ENCODE measurements at regions not wholly inside any gene's neighbourhood (a gene's known extent, or its start where the extent isn't known, plus 50 kb on each side); places are given as distances from the start of the nearest gene placed in this dataset.
A peak's percentile ranks its signal among the peaks of the same experiment; 100 is the strongest.

DNA sequence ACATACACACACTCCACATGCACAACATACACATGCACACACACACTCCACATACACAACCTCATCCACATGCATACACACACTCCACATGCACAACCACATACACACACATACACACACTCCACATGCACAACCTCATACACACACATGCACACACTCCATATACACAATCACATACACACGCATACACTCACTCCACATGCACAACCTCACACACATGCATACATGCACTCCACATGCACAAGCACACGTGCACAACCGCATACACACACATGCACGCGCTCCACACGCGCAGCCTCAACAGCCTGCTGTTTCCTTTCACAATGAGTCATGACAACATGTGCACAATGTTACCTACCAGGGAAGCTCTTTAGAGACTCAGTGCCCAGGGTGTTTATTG lies 61.2 kb upstream of the TMEM132C start:
- intact Hi-C loops (cut with micrococcal nuclease), result no loop called here
- H3K4me3 Mint-ChIP-seq, result no peak overlapping the region
- Histone ChIP-seq H3K36me3 (ENCODE audit: control insufficient read depth, insufficient read depth, low read length) (no peaks in the 10 kb centered on the region), H3K9me3 (ENCODE audit: control insufficient read depth, insufficient read depth, low read length) (peaks cover 3% of the 10 kb centered on the region), H3K4me3 (ENCODE audit: low read length) (no peak overlapping the region), H3K27ac (ENCODE audit: low read length) (no peak overlapping the region), H3K27me3 (ENCODE audit: control insufficient read depth, insufficient read depth, low read length) (no peaks in the 10 kb centered on the region), H3K4me1 (ENCODE audit: control insufficient read depth, insufficient read depth, low read length) (no peaks in the 10 kb centered on the region)
- 97% methylated on average over 7 of the region's 7 CpGs for WGBS (ENCODE audit: insufficient coverage)
- no peaks in the 10 kb centered on the region for H3K36me3 Mint-ChIP-seq
- TF ChIP-seq, protein P1, sequence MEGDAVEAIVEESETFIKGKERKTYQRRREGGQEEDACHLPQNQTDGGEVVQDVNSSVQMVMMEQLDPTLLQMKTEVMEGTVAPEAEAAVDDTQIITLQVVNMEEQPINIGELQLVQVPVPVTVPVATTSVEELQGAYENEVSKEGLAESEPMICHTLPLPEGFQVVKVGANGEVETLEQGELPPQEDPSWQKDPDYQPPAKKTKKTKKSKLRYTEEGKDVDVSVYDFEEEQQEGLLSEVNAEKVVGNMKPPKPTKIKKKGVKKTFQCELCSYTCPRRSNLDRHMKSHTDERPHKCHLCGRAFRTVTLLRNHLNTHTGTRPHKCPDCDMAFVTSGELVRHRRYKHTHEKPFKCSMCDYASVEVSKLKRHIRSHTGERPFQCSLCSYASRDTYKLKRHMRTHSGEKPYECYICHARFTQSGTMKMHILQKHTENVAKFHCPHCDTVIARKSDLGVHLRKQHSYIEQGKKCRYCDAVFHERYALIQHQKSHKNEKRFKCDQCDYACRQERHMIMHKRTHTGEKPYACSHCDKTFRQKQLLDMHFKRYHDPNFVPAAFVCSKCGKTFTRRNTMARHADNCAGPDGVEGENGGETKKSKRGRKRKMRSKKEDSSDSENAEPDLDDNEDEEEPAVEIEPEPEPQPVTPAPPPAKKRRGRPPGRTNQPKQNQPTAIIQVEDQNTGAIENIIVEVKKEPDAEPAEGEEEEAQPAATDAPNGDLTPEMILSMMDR (IDR thresholded peaks at IDR 0.05), result no peak
- no peak for DNase-seq
- no peaks in the 10 kb centered on the region for H3K4me1 Mint-ChIP-seq
- ATAC-seq, result peak in 1 of 3 donors; percentile 49
- H3K9me3 Mint-ChIP-seq, result no peaks in the 10 kb centered on the region
- H3K27me3 Mint-ChIP-seq (ENCODE audit: low read depth in 2 of 2), result no peaks in the 10 kb centered on the region
- no peak overlapping the region for H3K27ac Mint-ChIP-seq

Measured in natural killer cell (primary cell).